HEK293 (cell line): ENCODE measurements at regions not wholly inside any gene's neighbourhood (a gene's known extent, or its start where the extent isn't known, plus 50 kb on each side); places are given as distances from the start of the nearest gene placed in this dataset.

Experiments used
- CTCF ChIA-PET: fragments of 350-600 bp; formaldehyde crosslinking; extraction: SDS; loops from one replicate; lab custom pipeline; 2021; ENCODE audit warnings: antibody characterized with exemption; lab: Yijun Ruan, JAX
- POLR2A ChIA-PET: fragments of 300-600 bp; formaldehyde crosslinking; extraction: SDS; loops from one replicate; lab custom pipeline; 2020; ENCODE audit warnings: antibody characterized with exemption, inconsistent platforms; lab: Yijun Ruan, JAX
- H3K27ac ChIP-seq: fragments of 200-500 bp; sonication (Bioruptor generic); 2 replicates; pipeline ENCODE4 v1.5.1; 2014; ENCODE audit warnings: low read depth, low read length, control low read depth, inconsistent platforms; ENCODE audit errors: extremely low read depth
- H3K36me3 ChIP-seq, 2 experiments: fragments of 200-500 bp in 1 of 2; sonication (Bioruptor generic) in 1 of 2; 1 replicate in 1 of 2; 2 replicates in 1 of 2; pipeline ENCODE4 v1.5.1; 2014 to 2017; ENCODE audit warnings: inconsistent platforms in 2 of 2, low read length in 2 of 2; ENCODE audit not compliant: control insufficient read depth in 2 of 2, insufficient read depth in 1 of 2
- H3K4me1 ChIP-seq: fragments of 200-500 bp; sonication (Bioruptor generic); 2 replicates; pipeline ENCODE4 v1.5.1; 2014; ENCODE audit warnings: mild to moderate bottlenecking, low read length, inconsistent platforms; ENCODE audit not compliant: control insufficient read depth, insufficient read depth
- H3K4me3 ChIP-seq: 2 replicates; pipeline ENCODE4 v1.5.1; 2011; ENCODE audit warnings: low read depth, mild to moderate bottlenecking, control low read depth, low read length, moderate library complexity
- H3K9me3 ChIP-seq: fragments of 200-500 bp; sonication (Bioruptor generic); 2 replicates; pipeline ENCODE4 v1.5.1; 2014; ENCODE audit warnings: low read depth, low read length, inconsistent platforms; ENCODE audit not compliant: control insufficient read depth, insufficient read depth
- ATF2 ChIP-seq: fragments of 450-650 bp; formaldehyde crosslinking; IDR thresholded peaks from 2 replicates; pipeline ENCODE4 v1.5.1; 2016; ENCODE audit warnings: missing biosample characterization, missing genetic modification characterization, low read depth
- EGR2 ChIP-seq: fragments of 450-650 bp; formaldehyde crosslinking; IDR thresholded peaks from 2 replicates; pipeline ENCODE4 v1.5.1; 2016; ENCODE audit warnings: low read depth, missing biosample characterization, missing genetic modification characterization
- GLI4 ChIP-seq: fragments of 450-650 bp; formaldehyde crosslinking; IDR thresholded peaks from 2 replicates; pipeline ENCODE4 v1.5.1; 2016; ENCODE audit warnings: missing biosample characterization, missing genetic modification characterization
- GLIS1 ChIP-seq: fragments of 450-650 bp; formaldehyde crosslinking; IDR thresholded peaks from 2 replicates; pipeline ENCODE4 v1.5.1; 2016; ENCODE audit warnings: missing biosample characterization, missing genetic modification characterization
- MEIS1 ChIP-seq: sonication (generic); formaldehyde crosslinking; IDR thresholded peaks from 2 replicates; pipeline ENCODE4 v1.8.1; 2022; ENCODE audit warnings: missing genetic modification reagents, mild to moderate bottlenecking, borderline replicate concordance
- REPIN1 ChIP-seq: fragments of 450-650 bp; formaldehyde crosslinking; IDR thresholded peaks from 2 replicates; pipeline ENCODE4 v1.5.1; 2017; ENCODE audit warnings: missing biosample characterization, missing genetic modification characterization, low read depth
- TSHZ1 ChIP-seq: fragments of 450-650 bp; formaldehyde crosslinking; IDR thresholded peaks from 2 replicates; pipeline ENCODE4 v1.5.1; 2016; ENCODE audit warnings: missing biosample characterization, missing genetic modification characterization, borderline replicate concordance
- ZBTB21 ChIP-seq: fragments of 450-650 bp; formaldehyde crosslinking; IDR thresholded peaks from 2 replicates; pipeline ENCODE4 v1.5.1; 2017; ENCODE audit warnings: missing biosample characterization, missing genetic modification characterization
- ZBTB26 ChIP-seq: fragments of 450-650 bp; formaldehyde crosslinking; optimal IDR thresholded peaks from 2 replicates; pipeline ENCODE3; 2016; ENCODE audit warnings: missing biosample characterization, mild to moderate bottlenecking, missing genetic modification characterization
- ZNF112 ChIP-seq: fragments of 450-650 bp; formaldehyde crosslinking; IDR thresholded peaks from 2 replicates; pipeline ENCODE4 v1.5.0; 2017; ENCODE audit warnings: missing biosample characterization, missing genetic modification characterization
- ZNF26 ChIP-seq: fragments of 450-650 bp; formaldehyde crosslinking; IDR thresholded peaks from 2 replicates; pipeline ENCODE4 v1.5.1; 2016; ENCODE audit warnings: missing biosample characterization, missing genetic modification characterization
- ZNF280C ChIP-seq: fragments of 450-650 bp; formaldehyde crosslinking; IDR thresholded peaks from 2 replicates; pipeline ENCODE4 v1.5.1; 2016; ENCODE audit warnings: missing biosample characterization, missing genetic modification characterization
- ZNF280D ChIP-seq: fragments of 450-650 bp; formaldehyde crosslinking; IDR thresholded peaks from 2 replicates; pipeline ENCODE4 v1.5.1; 2016; ENCODE audit warnings: missing biosample characterization, missing genetic modification characterization
- ZNF350 ChIP-seq: fragments of 450-650 bp; formaldehyde crosslinking; IDR thresholded peaks from 2 replicates; pipeline ENCODE4 v1.5.0; 2017; ENCODE audit warnings: missing biosample characterization, mild to moderate bottlenecking, missing genetic modification characterization
- ZNF645 ChIP-seq: fragments of 450-650 bp; formaldehyde crosslinking; IDR thresholded peaks from 2 replicates; pipeline ENCODE4; 2016; ENCODE audit warnings: missing biosample characterization, missing genetic modification characterization

GRCh38 chr17:5919089-5919488 is 151.1 kb upstream of the WSCD1 start:
- ChIA-PET CTCF (interaction anchor here (0.6 to 0.8 kb wide), 2 partner anchors 125 to 447 kb away, joined by 3 to 5 read pairs; no protein-coding TSS in a partner anchor), POLR2A (no interaction called here)
- Histone ChIP-seq H3K4me1 (no peaks in the 10 kb centered on the region), H3K36me3 (no peaks in the 10 kb centered on the region), H3K4me3 (no peak overlapping the region), H3K9me3 (no peaks in the 10 kb centered on the region)
- TF ChIP-seq ZBTB26 (tag by site-specific recombination) (no peak), ATF2 (tag by site-specific recombination) (no peak), GLIS1 (tag by site-specific recombination) (no peak), EGR2 (tag by site-specific recombination) (no peak), ZNF280D (no peak), MEIS1 (CRISPR knock-in tag) (no peak), TSHZ1 (tag by site-specific recombination) (no peak), ZNF112 (no peak), ZNF26 (tag by site-specific recombination) (no peak), ZNF350 (tag by site-specific recombination) (no peak), REPIN1 (no peak), ZNF645 (tag by site-specific recombination) (no peak), GLI4 (tag by site-specific recombination) (no peak), ZBTB21 (no peak), ZNF280C (tag by site-specific recombination) (no peak)
- TF ChIP-seq, all 188 proteins: peak for 0
- H3K27ac ChIP-seq = no peak overlapping the region
